RKO (cell line): ENCODE measurements at regions not wholly inside any gene's neighbourhood (a gene's known extent, or its start where the extent isn't known, plus 50 kb on each side); places are given as distances from the start of the nearest gene placed in this dataset.
"Not testable (repeated sequence)": the region's sequence is repeated elsewhere in the genome, so short reads cannot be mapped to it uniquely, and the experiment has no call there.

ENCODE experiments used
- DNase-seq: peaks from one replicate; pipeline ENCODE4 v3.0.0-alpha.2; 2016; ENCODE audit warnings: low spot score

DNA sequence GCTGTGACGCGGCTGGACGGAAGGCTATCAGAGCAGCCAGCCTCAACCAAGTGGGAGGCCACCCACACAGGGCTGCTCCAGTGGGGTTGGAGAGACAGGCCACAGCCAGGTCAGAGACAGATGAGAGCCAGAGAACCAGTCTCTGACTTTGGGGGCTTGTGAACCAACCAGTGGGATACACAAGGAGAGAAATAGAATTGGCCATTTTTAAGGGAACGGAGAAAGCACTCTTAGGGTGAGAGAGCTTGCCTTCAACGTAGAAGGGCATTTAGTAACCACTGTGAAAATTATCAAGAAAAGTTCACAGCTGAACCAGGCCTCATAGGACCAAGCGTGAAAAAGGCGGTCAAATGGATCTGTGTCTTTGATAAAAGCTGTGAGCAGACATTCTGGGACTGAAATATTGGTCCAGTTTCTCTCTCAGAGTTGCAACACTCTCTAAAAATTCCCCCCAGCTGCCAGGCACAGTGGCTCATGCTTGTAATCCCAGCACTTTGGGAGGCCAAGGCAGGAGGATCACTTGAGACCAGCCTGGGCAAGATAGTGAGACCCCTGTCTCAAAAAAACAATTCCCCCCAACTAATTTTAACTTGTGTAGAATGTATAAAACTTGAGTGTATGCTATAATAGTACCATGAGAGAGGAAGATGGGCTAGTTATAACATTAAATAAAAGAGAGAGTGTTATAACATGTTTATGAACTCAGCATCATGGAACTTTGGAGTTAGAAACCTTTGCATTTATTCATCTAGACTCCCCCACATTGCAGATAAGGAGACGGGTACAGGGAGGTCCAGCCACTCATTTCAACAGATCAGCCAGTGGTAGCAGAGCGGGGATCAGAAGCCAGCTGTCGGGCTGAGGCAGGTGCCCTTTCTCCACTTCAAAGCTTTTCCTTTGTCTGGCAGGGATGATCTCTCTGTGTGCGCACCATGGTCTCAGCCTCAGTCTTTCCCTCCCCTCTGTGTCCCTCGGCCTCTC lies 132.2 kb downstream of the NPIPB11 start:
- not testable (repeated sequence) for DNase-seq

DNA sequence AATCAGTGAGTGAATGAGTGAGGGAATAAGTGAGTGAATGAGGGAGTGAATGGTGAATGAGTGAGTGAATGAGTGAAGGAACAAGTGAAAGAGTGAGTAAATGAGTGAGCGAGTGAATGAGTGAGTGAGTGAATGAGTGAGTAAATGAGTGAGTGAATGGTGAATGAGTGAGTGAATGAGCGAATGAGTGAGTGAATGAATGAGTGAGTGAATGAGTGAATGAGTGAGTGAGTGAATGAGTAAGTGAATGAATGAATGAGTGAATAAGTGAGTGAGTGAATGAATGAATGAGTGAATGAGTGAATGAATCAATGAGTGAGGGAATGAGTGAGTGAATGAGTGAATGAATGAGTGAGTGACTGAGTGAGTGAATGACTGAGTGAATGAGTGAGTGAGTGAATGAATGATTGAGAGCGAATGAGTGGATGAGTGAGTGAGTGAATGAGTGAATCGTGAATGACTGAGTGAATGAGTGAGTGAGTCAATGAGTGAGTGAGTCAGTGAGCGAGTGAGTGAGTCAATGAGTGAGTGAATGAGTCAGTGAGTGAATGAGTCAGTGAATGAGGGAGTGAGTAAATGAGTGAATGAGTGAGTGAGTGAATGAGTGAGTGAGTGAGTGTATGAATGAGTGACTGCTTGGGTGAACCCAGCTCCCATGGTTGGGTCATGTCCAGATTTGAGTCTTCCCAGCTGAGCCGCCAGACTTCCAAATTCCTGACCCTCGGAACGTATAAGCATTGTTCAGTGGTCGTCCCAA lies 133.0 kb downstream of the NPIPB11 start:
- peak; percentile 46 for DNase-seq

DNA sequence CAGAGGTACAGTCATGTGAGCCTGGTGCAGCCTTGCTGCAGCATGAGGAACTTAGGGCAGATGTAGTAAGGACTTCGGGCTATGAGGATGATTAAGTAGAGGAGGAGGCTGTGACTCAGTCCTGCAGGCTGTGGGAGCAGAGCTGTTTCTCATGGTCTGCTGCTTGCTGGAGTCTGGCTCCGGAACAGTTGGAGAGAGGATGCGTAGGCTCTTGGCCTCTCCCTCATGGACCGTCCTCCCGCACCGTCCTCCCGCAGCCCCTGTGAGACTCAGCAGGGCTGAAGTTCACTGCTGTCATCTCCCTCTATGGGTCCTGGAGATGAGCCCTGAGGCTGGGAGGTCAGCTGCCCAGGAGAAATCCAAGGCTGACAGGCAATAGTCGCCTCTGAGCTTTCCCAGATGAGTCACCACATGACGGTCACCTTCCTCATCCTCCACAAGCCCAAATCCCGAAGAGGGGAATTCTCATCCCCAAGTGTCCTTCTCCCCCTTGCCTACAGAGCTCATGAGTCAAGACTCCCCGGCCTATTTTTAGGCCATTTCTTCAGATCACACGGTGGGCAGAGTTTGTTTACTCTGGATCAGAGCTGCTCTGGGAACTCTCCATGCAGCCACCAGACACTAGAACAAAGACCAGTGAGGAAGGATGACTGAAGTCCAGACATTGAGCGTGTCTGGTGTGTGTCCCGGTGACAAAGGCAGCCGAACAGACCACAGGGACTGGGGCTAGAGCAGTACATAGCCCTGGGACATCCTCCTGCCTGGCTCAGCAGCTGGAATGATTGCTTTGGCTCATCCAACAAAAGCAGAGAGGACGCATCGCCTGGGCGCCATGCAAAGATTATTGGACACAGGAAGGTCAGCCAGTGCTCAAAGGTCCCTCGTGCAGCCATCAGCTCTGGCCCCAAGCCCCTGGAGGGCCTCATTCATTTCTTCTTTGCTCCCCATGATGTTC lies 134.5 kb downstream of the NPIPB11 start:
- DNase-seq = peak; percentile 77

DNA sequence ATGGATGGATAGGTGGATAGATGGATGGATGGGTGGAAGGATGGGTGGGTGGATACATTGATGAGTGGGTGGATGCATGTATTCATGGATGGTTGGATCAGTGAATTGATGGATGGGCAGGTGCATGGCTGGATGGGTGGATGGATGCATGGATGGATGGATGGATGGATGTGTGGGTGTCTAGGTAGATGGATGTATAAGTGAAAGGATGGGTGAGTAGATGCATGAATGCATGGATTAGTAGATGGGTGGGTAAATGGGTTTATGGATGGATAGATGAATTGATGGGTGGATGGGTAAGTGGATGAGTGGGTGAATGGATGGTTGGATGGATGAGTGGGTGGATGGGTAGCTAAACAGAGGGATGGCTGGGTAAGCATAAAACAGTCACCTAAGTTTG lies 135.6 kb downstream of the NPIPB11 start:
- DNase-seq = not testable (repeated sequence)

DNA sequence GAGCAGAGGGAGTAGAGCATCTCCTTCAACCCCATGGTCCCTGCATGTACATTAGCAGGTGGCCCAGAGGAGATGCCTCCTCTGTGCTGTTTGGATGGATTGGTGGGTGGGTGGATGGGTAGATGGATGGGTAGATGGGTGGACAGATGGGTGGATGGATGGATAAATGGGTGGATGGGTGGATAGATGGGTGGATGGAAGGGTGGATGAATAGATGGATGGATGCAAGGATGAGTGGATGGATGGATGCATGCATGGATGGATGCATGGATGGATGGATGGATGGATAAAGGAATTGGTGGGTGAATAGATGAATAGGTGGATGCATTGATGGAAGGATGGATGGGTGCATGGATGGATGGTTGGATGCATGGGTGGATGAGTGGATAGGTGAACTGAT lies 136.5 kb downstream of the NPIPB11 start:
- not testable (repeated sequence) for DNase-seq

DNA sequence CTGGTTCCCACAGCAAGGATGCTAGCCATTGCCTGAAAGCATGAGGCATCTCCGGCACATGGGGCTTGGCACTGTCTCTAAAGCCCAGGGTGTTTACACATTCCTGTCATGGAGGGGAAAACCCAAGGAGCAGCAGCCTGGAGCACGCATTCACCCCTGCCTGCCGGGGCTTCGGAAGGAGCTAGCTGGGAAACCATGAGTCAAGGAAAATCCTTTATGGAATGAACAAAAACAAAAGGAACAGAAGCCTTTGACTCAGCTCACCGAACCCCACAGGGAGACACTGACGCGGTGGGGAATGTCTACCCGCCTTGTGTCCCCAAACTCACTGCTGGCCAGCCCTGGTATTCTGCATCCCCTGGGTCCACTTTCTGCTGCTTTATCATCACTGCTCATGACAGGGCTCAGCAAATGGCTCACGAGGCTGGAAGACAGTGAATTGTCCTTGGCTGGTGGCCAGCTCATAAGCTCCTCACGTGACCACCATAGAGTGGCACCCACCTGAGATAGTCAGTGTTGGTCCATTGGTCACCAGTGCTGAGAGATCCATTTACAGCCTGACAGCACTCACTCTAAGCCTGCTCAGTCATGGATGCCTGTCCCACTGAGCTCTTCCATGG lies 137.2 kb downstream of the NPIPB11 start:
- DNase-seq = not testable (repeated sequence)

DNA sequence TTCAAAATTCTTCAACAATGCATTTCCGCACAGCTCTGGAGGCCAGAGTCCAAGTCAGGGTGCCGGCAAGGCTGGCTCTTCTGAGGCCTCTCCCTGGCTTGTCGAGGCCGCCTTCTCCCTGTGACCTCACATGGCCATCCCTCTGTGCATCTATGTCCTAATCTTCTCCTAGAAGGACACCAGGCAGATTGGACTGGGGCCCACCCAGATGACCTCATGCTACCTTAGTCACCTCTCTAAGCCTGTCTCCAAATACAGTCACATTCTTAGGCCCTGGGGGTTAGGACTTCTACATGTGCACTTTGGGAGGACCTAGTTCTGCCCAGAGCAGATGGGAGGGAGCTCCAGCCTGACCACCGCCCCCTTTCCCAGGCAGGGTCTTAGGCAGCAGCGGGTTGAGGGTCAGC lies 137.7 kb downstream of the NPIPB11 start:
- DNase-seq = peak; percentile 11

DNA sequence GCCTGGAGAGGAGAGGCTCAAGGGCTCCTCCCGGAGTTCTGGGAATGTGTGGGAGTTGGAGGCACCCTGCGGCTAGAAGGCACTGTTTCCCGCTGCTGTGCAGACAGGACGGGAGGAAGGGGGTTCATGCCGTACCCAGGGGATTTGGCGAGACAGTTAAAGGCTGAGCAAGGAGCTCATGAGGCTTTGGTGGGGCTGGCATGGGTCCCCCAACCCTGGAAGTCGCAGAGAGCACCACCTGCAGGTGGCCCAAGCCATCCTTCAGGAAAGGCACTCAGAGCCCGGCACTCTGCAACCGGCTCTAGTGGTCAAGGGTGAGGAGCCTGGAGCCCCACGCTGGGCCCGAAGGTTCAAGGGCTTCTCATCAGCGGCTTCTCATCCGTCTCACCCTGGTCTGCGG lies 138.2 kb downstream of the NPIPB11 start:
- not testable (repeated sequence) for DNase-seq

DNA sequence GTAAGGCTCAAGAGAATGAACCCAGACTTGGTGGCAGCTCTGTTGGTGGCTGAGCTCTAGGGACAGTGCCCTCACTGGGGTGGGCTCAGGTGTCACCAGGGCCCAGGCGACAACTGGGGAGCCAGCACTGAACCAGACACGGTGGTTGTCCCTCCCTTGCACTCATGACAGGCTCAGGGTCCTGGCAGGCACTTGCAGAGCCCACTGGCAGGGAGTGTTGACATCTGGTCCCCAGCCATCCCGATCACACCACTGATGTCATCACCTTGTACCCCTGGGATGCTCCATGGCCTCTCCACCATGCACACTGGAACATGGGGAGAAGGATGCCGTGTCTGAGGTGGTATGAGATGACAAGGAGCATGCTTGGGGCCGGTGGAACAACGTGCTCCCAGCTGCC lies 138.6 kb downstream of the NPIPB11 start:
- DNase-seq = not testable (repeated sequence)

DNA sequence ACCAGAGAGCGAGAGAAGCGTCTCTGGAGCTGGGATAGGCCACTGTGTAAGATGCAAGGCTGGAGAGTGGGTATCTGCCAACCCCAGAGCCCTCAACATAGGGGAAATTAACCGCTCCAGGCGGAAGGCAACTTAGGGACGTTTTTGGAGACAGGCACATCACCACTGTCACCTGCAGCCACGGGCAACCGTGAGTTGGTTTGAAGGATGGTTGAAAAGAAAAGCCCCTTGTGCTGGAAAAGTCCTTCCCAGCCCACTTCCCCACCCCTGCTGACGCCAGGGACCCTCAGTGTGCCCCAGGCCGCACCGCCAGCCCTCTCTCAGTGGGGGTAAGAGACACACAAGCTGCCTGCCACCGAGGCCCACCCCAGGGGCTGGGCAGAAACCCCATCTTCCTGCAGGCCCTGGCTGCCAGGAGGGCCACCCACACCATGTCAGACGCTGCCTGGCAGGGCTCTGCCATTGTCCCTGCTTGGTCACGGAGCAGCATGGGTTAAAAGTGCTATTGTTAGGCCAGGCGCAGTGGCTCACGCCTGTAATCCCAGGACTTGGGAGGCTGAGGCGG lies 139.4 kb downstream of the NPIPB11 start:
- DNase-seq = not testable (repeated sequence)

DNA sequence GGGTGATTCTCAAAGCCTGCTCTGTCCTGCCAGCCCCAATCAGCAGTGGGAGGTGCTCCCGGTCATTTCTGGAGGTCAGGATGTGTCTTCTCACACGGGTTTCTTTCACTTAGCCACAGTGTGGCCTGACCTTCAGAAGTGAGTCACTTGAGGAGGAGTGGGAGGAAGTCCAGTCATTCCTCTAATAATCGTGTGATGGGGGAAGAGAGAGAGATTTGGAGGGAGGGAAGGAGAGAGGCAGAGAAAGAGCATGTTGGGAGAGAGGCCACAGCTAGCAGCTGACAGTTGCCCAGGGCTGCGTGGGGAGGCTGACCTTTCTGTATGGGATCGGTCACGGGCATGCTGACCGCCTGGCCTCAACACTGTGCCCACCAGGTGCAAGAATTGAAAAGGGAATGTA lies 139.9 kb downstream of the NPIPB11 start:
- peak; percentile 48 for DNase-seq

DNA sequence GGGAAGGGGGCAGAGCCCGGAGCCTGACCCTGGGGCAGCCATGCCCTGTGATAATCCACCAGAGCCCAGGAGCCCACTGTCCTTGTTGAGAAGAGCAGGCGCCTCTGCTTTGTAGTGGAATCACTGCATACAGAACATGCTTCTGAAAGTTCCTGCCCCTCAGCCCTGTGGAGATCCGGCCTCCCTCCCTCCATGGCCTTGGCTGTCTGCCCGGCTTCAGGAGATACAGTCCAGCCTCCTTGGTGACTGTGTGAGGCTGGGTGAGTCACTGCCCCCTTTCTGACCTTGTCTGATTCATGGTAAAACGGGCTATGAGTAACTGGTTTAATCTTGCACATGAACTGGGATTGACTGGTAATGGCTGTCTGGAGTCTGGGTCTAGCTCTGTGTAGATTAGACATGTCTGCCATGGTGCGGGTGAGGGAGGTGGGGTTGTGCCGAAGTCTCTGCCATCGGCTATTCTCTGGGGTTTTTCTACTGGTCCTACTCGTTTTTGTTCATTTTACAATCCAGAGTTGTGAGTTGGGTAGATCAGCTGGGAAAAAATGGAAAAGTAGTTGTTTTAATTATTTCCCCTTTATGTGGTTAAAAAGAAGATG lies 141.2 kb downstream of the NPIPB11 start:
- DNase-seq = peak; percentile 89

DNA sequence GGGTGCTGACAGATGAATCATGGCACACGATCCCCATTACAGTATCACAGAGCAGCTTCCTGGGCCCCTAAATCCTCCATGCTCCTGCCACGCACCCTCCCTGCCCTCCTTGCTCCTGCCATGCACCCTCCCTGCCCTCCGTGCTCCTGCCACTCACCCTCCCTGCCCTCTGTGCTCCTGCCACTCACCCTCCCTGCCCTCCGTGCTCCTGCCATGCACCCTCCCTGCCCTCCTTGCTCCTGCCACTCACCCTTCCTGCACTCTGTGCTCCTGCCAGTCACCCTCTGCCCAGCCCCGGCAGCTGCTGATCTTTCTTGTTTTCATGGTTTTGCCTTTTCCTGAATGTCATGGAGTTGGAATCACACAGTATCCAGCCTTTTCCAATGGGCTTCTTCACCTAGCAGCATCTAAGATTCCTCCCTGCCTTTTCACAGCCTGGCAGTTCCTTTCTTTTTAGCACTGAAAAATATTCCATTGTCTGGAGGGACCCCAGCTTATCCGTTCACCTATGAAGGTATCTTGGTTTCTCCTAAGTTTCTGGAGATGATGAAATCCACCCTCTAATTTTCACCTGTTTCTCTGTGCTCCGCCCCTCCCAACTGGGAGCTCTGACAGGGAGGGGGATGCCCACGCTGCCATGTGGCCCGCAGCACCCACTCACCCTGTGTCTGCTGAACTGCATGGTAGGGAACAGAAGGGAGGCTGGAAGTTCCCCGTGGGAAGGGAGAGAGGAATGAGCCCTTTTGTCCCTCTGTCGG lies 142.3 kb downstream of the NPIPB11 start:
- DNase-seq = not testable (repeated sequence)

DNA sequence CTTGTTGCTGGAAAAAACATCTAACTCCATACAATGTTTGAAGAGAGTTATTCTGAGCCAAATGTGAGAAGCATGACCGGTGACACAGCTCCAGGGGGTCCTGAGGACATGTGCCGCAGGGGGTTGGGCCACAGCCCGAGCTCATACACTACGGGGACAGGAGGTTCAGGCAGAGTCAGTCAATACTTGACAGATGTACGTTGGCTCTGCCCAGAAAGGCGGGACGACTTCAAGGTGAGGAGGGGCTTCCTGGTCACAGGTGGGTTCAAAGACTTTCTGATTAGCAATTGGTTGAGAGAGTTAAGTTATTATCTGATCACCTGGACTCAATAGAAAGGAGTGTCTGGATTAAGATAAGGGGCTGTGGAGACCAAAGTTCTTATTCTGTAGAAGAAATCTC lies 143.8 kb downstream of the NPIPB11 start:
- not testable (repeated sequence) for DNase-seq

DNA sequence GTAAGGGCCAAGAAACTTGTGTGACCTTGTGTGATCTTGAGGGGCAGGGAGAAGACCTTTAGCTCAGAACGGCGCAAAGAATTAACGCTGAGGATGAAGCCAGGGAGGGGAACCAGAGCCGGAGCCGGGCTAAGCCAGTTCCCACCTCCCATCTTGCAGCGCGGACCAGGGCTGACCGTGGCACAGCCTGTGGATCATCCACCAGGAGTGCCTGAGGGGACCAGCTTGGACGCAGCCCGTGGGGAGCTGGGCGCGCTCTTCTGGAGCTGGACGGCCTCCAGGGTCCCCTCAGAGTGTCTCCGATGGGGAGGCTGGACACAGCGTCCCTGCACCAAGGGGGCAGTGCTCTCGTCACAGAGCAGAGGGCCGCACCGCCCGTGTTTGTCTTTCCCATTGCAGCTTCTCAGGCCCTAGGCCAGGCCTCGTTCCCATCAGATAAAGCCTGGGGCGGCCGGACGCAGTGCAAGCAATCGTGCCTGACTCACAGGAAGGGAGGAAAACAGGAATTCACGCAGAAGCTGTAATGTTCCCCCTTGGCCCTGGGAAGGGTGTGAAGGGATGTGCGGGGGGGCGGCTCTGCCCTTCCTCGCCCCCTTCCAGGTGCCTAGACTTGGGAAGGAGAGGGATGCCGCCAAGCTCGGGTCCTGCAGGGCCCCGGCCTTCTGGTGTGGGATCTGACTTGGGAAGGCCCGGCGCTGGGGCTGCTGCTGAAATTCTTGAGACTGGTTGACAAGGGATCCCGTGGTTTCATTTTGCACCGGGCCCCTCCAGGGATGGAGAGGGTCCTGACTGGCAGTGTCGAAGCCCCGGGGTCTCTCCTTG lies 144.9 kb downstream of the NPIPB11 start:
- not testable (repeated sequence) for DNase-seq

DNA sequence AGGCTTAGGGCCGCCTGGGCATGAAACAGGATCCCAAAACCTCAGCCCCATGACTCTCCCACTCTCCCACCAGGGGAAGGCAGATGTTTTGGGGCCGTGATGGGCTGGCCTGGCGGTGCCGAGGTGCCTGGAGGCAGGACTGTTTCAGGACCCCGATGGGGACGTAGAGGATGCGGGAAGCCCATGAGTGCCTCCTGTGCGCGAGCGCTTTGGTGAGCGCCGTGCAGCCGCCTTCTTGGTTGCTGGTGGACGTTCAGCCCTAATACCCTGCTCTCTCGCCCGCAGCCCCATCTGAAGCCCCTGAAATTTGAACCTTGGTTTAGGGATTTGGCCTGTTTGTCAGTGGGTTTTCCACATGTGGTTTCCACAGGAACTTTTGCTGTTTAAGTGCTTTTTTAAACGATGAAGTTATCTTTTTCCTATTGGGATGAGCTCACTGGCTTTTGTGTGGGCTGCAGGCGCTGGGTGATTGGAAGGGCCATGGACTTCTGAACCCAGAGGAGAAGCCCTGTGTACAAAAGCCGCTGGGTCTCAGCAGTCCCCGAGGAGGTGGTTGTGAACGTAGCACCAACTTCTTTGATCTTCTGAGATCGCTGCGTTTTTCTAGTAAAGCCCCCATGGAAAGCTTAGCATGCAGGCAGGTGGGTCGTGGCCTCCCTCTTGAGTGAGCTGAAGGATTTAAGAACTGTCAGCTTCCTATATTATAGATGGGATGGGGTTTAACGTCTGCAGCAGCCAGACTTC lies 145.7 kb downstream of the NPIPB11 start:
- not testable (repeated sequence) for DNase-seq

DNA sequence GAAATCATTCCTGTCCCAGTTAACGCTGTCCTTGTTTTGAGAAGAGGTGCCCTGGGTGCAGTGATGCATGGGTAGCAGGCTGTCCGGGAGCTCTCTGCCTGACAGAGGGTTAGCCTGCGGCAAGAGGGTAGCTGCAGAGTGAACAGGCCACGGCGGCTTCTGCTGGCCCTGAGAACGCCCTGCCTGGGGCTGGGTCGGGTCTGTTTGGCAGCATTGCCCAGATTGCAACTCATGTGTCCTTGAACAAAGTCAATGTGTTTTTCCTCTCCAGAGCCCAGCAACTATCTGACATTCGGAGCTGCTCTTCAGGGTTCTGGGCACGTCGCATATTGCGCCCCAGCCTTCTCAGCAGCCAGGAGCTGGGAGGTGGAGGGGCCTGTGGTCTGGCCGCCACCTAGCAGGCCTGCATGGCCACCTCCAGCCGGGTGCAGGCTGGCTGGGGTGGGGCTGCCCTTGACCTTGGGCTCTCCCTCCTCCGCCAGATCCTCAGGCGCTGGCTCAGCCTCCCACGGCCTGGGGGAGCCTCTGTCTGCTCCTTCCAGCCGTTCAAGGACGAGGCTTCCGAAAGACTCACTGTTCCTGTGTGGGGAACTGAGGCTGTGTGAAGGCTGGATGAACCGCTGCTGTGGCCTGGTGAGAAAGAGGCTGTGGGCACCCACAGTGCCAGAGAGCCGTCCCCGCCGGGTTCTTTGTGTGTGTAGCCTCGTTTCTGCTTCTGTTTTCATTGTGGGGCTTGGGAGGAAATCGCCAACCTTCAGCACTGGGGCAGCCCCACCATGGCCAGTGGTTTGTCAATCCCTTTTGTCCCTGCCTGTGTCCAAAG lies 146.7 kb downstream of the NPIPB11 start:
- not testable (repeated sequence) for DNase-seq
